HG03025 (cell line): ENCODE measurements at regions not wholly inside any gene's neighbourhood (a gene's known extent, or its start where the extent isn't known, plus 50 kb on each side); places are given as distances from the start of the nearest gene placed in this dataset.
"Not testable (repeated sequence)": the region's sequence is repeated elsewhere in the genome, so short reads cannot be mapped to it uniquely, and the experiment has no call there.

Experiments
- ATAC-seq: cut with Tn5 transposase; IDR thresholded peaks from one replicate; pipeline ENCODE4 v1.9.1; 2021; ENCODE audit warnings: mild to moderate bottlenecking, moderate library complexity; ENCODE audit not compliant: unreplicated experiment, low FRiP score

DNA sequence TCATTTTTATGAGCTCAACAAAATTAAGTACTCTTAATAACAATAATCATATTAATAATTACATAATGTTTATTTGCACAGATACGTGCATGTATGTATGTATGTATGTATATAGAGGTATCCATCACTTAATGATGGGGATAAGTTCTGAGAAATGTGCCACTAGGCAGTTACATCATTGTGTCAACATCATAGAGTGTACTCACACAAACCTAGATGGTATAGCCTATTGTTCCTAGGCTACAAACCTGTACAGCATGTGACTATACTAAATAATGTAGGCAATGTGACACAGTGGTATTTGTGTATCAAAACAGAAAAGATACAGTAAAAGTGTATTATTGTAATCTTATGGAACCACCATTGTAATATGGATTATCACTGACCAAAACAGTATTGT lies 874.7 kb upstream of the GBE1 start:
- no peak for ATAC-seq

GRCh38 chr3:82633319-82633718 lies 871.9 kb upstream of the GBE1 start:
- no peak for ATAC-seq

GRCh38 chr3:82629937-82630336 lies 868.5 kb upstream of the GBE1 start:
- no peak for ATAC-seq

DNA sequence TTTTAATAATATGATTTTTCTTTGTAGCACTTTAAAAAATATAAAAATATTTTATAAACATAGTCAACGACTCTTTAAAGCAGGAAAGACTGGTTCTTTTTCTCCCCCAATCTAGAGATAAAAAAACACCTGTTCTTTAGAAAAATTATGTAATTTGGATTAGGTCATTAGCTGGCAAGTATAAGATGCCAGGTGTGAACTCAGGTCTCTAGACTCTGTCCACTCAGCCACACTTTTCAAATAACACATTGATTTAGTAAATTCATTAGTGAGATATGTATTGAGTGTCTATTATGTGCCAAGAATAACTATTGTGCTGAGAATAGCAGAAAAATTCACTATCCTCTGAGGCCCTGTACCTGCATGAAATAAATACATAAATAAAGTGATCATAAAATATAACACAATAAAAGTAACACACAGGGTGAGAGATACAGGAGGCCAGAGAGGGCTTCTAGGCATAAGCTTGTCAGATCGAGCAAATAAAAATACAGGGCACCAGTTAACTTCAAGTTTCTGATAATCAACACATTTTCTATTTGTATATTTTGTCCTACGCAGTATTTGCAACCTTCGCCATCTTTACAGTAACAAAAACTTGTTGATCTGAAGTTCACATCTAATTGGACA lies 867.1 kb upstream of the GBE1 start:
- ATAC-seq, result no peak

- ATAC-seq, result no peak
Observed at GRCh38 chr3:82627733-82628132, 866.3 kb upstream of the GBE1 start.

DNA sequence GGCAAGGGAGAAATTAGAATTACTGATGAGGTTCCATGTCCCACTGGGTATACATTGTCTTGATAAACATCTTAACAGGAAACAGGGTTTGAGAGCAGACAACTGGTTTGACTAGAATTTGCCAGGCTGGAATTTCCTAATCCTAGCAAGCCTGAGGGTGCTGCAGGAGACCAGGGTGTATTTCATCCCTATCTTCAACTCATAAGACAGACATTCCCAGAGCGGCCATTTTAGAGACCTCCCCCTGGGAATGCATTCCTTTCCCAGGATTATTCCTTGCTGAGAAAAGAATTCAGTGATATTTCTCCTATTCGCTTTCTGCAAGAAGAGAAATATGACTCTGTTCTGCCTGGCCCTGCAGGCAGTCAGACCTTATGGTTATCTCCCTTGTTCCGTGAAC lies 859.3 kb upstream of the GBE1 start:
- ATAC-seq, result not testable (repeated sequence)

GRCh38 chr3:82618594-82618993 lies 857.1 kb upstream of the GBE1 start:
- ATAC-seq, result no peak

- ATAC-seq, result no peak
Observed at GRCh38 chr3:82610236-82610635, 848.8 kb upstream of the GBE1 start.

GRCh38 chr3:82607391-82607790 lies 845.9 kb upstream of the GBE1 start:
- ATAC-seq, result no peak

DNA sequence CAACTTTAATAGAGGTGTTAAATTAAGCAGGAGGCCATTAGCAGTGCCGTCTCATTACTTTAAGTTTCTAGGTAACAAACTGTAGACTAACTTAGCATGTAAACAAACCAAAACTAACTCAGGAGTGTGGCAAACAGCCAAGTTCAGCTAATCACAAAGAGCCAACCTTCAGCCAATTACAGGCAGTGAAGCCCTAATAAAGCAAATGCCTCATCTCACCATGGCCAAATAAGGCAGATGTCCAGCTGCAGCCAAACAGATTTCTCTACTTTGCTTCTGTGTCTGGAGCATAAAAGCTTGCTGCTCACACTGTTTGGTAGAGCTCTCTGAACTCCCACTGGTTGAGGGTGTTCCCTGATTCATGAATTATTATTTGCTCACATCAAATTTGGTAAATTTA lies 835.4 kb upstream of the GBE1 start:
- no peak for ATAC-seq

DNA sequence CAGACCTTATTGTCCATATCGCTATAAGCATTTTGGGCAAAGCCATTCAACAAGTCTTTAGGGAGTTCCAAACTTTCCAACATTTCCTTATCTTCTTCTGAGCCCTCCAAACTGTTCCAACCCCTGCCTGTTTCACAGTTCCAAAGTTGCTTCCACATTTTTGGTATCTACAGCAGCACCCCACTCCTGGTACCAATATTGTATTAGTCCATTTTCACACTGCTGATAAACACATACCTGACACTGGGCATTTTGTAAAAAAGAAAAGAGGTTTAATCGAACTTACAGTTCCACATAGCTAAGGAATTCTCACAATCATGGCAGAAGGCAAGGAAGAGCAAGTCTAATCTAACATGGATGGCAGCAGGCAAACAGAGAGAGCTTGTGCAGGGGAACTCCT lies 834.1 kb upstream of the GBE1 start:
- no peak for ATAC-seq

- no peak for ATAC-seq
Observed at GRCh38 chr3:82587174-82587573, 825.7 kb upstream of the GBE1 start.

GRCh38 chr3:82586414-82586813 lies 825.0 kb upstream of the GBE1 start:
- no peak for ATAC-seq

- ATAC-seq, result not testable (repeated sequence)
Observed at GRCh38 chr3:82586002-82586401, 824.6 kb upstream of the GBE1 start.

- not testable (repeated sequence) for ATAC-seq
Observed at GRCh38 chr3:82585591-82585990, 824.1 kb upstream of the GBE1 start.

DNA sequence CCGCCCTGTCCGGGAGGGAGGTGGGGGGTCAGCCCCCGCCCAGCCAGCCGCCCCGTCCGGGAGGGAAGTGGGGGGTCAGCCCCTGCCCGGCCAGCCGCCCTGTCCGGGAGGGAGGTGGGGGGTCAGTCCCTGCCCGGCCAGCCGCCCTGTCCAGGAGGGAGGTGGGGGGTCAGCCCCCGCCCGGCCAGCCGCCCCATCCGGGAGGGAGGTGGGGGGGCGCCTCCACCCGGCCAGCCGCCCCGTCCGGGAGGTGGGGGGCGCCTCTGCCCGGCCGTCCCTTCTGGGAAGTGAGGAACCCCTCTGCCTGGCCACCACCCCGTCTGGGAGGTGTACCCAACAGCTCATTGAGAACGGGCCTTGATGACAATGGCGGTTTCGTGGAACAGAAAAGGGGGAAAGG lies 823.4 kb upstream of the GBE1 start:
- not testable (repeated sequence) for ATAC-seq

GRCh38 chr3:82584415-82584814 lies 823.0 kb upstream of the GBE1 start:
- ATAC-seq, result not testable (repeated sequence)

GRCh38 chr3:82581350-82581749 lies 819.9 kb upstream of the GBE1 start:
- no peak for ATAC-seq

DNA sequence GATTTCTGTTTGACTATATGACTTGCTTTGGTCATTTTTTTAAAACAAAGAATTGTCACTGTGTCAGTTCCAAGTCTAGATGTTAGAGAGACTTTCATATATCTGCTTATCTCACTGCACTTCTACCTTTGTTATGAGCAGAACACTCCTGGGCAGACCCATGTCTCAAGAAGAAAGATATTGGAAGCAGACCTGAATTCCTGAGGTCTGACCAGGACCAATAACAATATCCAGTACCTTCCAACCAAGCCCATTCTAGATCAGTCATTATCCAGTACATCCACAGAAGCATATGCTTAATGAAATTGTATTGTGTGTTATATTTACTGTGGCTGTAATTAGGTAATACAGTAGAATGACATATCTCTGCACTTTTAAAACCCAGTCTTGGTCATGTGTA lies 811.3 kb upstream of the GBE1 start:
- no peak for ATAC-seq

DNA sequence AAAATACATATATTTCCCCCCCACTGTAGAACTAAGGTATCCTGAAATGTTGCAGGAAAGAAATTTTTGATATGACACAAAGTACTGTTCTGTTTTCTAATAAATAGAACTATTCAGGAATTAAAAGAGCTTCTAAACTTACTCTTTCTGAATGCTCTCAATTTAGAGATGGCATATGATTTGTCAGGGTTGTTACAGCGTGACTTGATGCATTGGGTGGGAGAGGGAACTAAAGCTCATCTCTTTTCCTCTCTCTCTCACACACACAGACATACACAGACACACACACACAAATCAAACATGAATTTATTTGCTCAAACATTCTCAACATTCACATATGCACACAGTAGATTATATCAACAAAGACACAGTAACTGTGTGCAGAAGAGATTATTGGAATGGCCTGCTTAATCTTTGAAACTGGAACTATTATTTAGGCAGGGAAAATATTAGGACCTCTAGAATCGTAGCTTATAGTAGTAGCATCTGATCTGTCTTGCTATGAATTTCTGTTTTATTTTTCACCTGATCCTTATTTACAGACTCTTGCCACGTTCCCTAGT lies 807.4 kb upstream of the GBE1 start:
- no peak for ATAC-seq

DNA sequence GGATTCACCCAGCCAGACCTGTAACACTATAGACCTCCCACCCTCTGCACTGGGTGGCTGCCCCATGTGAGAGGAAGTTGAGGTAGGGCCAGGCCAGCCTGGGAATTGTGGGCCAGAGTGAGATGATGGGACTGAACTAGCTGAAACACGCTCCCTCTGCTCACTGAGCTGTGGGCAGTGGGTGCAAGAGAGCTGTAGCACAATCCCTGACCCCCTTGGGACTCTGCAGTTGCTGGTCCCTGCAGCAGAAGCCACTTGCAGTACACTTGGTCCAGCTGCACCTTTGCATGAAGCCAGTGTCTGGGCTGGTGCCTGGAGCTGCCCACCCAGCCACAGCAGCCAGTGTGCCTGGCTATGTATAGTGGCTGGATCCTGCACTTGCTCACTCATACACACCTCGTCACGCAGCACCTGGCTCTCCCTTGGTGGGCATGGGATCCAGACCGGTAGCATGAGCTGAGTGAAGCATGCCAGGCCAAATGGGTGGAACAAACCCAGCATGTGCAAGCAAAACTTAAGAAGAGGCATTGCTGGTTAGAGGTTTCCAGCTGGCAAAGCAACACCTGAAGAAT lies 805.7 kb upstream of the GBE1 start:
- ATAC-seq, result no peak

GRCh38 chr3:82562896-82563295 lies 801.5 kb upstream of the GBE1 start:
- ATAC-seq, result no peak
